ENCODE measurements at regions not wholly inside any gene's neighbourhood (a gene's known extent, or its start where the extent isn't known, plus 50 kb on each side); places are given as distances from the start of the nearest gene placed in this dataset.

GRCh38 chr6:154930451-154930851 is 64.7 kb upstream of the TIAM2 start:
- WGBS (ENCODE audit: insufficient coverage, low coverage, missing lambda C conversion rate) = 29% methylated on average over 6 of the region's 6 CpGs
- H3K4me1 ChIP-seq (replicated peaks in 1 of 2; ENCODE audit: control insufficient read depth in 2 of 2, insufficient read depth in 2 of 2, low read length in 2 of 2) = peaks cover 0 to 15% of the 10 kb centered on the region in 2 experiments; a peak in 3 of 5 replicates
- no peak for DNase-seq (ENCODE audit: extremely low read depth in 1 of 4, low spot score in 3 of 4)
- CTCF ChIA-PET (ENCODE audit: low intra/inter-chr PET ratio) = no interaction called here
- no peak overlapping the region for H3K27ac ChIP-seq (ENCODE audit: extremely low read depth, low read depth, low read length)
- H3K9me3 ChIP-seq (replicated peaks; ENCODE audit: control insufficient read depth, insufficient read depth, low read depth, low read length) = no peaks in the 10 kb centered on the region
- no peaks in the 10 kb centered on the region for H3K79me2 ChIP-seq (ENCODE audit: control insufficient read depth, insufficient read depth, low read length)
- FAIRE-seq = no peak
- no peak overlapping the region for H3K4me2 ChIP-seq (ENCODE audit: insufficient read depth, low read length)
- no TSS peak for BruUV-seq (replicated peaks)
- no peaks in the 10 kb centered on the region for H3K9me1 ChIP-seq (ENCODE audit: control insufficient read depth, insufficient read depth, low read length)
- POLR2A ChIA-PET = no interaction called here
- in situ Hi-C loops (cut with MboI) (loop anchor here (5.0 kb wide), 1 partner anchor 242 kb away; no protein-coding TSS in a partner anchor), intact Hi-C loops (cut with micrococcal nuclease) (no loop called here)
- no peak overlapping the region for H3K9ac ChIP-seq (ENCODE audit: insufficient read depth in 1 of 2, low read depth in 2 of 2, low read length in 2 of 2)
- H4K20me1 ChIP-seq (replicated peaks; ENCODE audit: control insufficient read depth, insufficient read depth, low read length) = 0 out of 2 replicates have a peak, but pooled peaks cover 7% of the 10 kb centered on the region
- no peak for TF ChIP-seq ZNF431 (CRISPR knock-in tag; IDR thresholded peaks at IDR 0.05)
- TF ChIP-seq NFRKB (IDR thresholded peaks at IDR 0.05; ENCODE audit: low read depth) = no peak
- TF ChIP-seq EP300 (IDR thresholded peaks at IDR 0.05; ENCODE audit: low read length) = no peak
- TF ChIP-seq, protein P1, sequence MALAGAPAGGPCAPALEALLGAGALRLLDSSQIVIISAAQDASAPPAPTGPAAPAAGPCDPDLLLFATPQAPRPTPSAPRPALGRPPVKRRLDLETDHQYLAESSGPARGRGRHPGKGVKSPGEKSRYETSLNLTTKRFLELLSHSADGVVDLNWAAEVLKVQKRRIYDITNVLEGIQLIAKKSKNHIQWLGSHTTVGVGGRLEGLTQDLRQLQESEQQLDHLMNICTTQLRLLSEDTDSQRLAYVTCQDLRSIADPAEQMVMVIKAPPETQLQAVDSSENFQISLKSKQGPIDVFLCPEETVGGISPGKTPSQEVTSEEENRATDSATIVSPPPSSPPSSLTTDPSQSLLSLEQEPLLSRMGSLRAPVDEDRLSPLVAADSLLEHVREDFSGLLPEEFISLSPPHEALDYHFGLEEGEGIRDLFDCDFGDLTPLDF (CRISPR knock-in tag; IDR thresholded peaks at IDR 0.05) = no peak
- no peak for TF ChIP-seq POLR3A (IDR thresholded peaks at IDR 0.05; ENCODE audit: borderline replicate concordance, extremely low read depth, insufficient read depth, insufficient read length)
- no peak for TF ChIP-seq ZNF282 (CRISPR knock-in tag; IDR thresholded peaks at IDR 0.05)
- TF ChIP-seq COPS2 (conservative IDR thresholded peaks at IDR 0.05) = no peak
- TF ChIP-seq SRSF7 (optimal IDR thresholded peaks at IDR 0.05; ENCODE audit: low read depth, low read length) = no peak
- no peak for TF ChIP-seq FOXP4 (CRISPR knock-in tag; IDR thresholded peaks at IDR 0.05; ENCODE audit: borderline replicate concordance)
- TF ChIP-seq JUN (IDR thresholded peaks at IDR 0.05; ENCODE audit: borderline replicate concordance, low read depth, low read length) = no peak
- no peak for TF ChIP-seq JUN (CRISPR knock-in tag; IDR thresholded peaks at IDR 0.05; ENCODE audit: borderline replicate concordance)
- TF ChIP-seq E2F5 (CRISPR knock-in tag; IDR thresholded peaks at IDR 0.05) = no peak
- TF ChIP-seq CXXC5 (CRISPR knock-in tag; IDR thresholded peaks at IDR 0.05) = no peak
- TF ChIP-seq, protein P2, sequence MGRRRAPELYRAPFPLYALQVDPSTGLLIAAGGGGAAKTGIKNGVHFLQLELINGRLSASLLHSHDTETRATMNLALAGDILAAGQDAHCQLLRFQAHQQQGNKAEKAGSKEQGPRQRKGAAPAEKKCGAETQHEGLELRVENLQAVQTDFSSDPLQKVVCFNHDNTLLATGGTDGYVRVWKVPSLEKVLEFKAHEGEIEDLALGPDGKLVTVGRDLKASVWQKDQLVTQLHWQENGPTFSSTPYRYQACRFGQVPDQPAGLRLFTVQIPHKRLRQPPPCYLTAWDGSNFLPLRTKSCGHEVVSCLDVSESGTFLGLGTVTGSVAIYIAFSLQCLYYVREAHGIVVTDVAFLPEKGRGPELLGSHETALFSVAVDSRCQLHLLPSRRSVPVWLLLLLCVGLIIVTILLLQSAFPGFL (CRISPR knock-in tag; IDR thresholded peaks at IDR 0.05) = no peak
- no peak for TF ChIP-seq FOXK1 (CRISPR knock-in tag; IDR thresholded peaks at IDR 0.05; ENCODE audit: borderline replicate concordance)
- TF ChIP-seq ELF4 (CRISPR knock-in tag; IDR thresholded peaks at IDR 0.05) = no peak
- H3K27me3 ChIP-seq (ENCODE audit: control insufficient read depth in 2 of 2, insufficient read depth in 2 of 2, low read length in 2 of 2) = no peaks in the 10 kb centered on the region
- H3K36me3 ChIP-seq (ENCODE audit: control insufficient read depth, insufficient read depth, low read length) = no peaks in the 10 kb centered on the region
- H2AFZ ChIP-seq (ENCODE audit: low read depth, low read length) = no peak overlapping the region
- no peak for ATAC-seq
- H3K4me3 ChIP-seq = no peak overlapping the region

All from K562 (cell line).